Tibial artery (tissue), 4 donors: ENCODE measurements at regions not wholly inside any gene's neighbourhood (a gene's known extent, or its start where the extent isn't known, plus 50 kb on each side); places are given as distances from the start of the nearest gene placed in this dataset.

Experiments
- DNase-seq, 2 donors: peaks; one replicate each; pipeline ENCODE4 v3.0.0-alpha.2; 2019
- H3K27ac ChIP-seq, 2 donors: fragments of 200-600 bp; sonication (generic) in 1 of 2; 1 replicate in 1 of 2; 2 replicates in 1 of 2; pipeline ENCODE4 v1.5.1; 2018 to 2019; ENCODE audit warnings: mild to moderate bottlenecking in 1 of 2
- H3K27me3 ChIP-seq, 2 donors: fragments of 200-600 bp; sonication (generic) in 1 of 2; one replicate each; pipeline versions ENCODE4 v1.5.1 to v1.6.0; 2016 to 2019
- H3K36me3 ChIP-seq, 3 donors: fragments of 200-600 bp; sonication (generic) in 2 of 3; one replicate each; pipeline ENCODE4 v1.5.1; 2016 to 2019; ENCODE audit warnings: mild to moderate bottlenecking in 2 of 3
- H3K4me1 ChIP-seq, 4 donors: fragments of 200-600 bp; sonication (generic) in 2 of 4; 1 replicate in 3 of 4; 2 replicates in 1 of 4; pipeline ENCODE4 v1.5.1; 2016 to 2019
- H3K4me3 ChIP-seq, 2 donors: fragments of 200-600 bp; sonication (generic) in 1 of 2; 1 replicate in 1 of 2; 2 replicates in 1 of 2; pipeline ENCODE4 v1.5.1; 2018 to 2019; ENCODE audit warnings: mild to moderate bottlenecking in 2 of 2
- H3K9me3 ChIP-seq, 3 donors: fragments of 200-600 bp; sonication (generic) in 1 of 3; one replicate each; pipeline ENCODE4 v1.5.1; 2016 to 2019
- intact Hi-C: fragments of 100-400 bp; cut with DNase I; formaldehyde crosslinking; loops from one replicate; pipeline ENCODE4 v1.15.0; 2023; ENCODE audit warnings: low total_unique reads
- TF ChIP-seq, protein P1 (sequence below), 2 experiments: fragments of 200-600 bp in 1 of 2; fragments of 450-650 bp in 1 of 2; IDR thresholded peaks; one replicate each; pipeline ENCODE4 v1.5.1; 2017 to 2019; ENCODE audit warnings: antibody characterized with exemption in 2 of 2, mild to moderate bottlenecking in 1 of 2, moderate library complexity in 1 of 2

DNA sequence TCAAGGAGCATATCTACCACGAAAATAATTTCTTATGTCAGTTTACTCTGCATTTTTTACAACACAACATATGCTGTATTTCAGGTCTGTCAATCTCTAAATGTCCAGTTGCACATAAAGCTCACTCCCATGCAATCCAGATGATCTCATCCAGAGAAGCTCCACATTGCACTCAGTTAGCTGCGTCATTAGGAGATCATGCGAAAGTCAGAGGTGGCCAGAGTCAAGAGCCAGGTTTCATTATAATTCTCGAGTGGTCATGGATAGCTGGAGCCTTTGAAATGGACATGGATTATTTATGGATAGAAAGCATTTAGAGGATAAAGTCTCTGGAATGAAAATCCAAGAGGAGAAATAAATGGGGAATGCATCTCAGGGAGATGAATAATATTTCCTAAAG lies 232.3 kb downstream of the GAS1 start:
- Histone ChIP-seq H3K4me1 (no peaks in the 10 kb centered on the region), H3K4me3 (no peak overlapping the region), H3K36me3 (no peaks in the 10 kb centered on the region), H3K9me3 (no peaks in the 10 kb centered on the region), H3K27me3 (no peaks in the 10 kb centered on the region), H3K27ac (no peak overlapping the region)
- DNase-seq, result no peak
- intact Hi-C loops, result no loop called here
- TF ChIP-seq, protein P1, sequence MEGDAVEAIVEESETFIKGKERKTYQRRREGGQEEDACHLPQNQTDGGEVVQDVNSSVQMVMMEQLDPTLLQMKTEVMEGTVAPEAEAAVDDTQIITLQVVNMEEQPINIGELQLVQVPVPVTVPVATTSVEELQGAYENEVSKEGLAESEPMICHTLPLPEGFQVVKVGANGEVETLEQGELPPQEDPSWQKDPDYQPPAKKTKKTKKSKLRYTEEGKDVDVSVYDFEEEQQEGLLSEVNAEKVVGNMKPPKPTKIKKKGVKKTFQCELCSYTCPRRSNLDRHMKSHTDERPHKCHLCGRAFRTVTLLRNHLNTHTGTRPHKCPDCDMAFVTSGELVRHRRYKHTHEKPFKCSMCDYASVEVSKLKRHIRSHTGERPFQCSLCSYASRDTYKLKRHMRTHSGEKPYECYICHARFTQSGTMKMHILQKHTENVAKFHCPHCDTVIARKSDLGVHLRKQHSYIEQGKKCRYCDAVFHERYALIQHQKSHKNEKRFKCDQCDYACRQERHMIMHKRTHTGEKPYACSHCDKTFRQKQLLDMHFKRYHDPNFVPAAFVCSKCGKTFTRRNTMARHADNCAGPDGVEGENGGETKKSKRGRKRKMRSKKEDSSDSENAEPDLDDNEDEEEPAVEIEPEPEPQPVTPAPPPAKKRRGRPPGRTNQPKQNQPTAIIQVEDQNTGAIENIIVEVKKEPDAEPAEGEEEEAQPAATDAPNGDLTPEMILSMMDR (IDR thresholded peaks at IDR 0.05), result no peak

DNA sequence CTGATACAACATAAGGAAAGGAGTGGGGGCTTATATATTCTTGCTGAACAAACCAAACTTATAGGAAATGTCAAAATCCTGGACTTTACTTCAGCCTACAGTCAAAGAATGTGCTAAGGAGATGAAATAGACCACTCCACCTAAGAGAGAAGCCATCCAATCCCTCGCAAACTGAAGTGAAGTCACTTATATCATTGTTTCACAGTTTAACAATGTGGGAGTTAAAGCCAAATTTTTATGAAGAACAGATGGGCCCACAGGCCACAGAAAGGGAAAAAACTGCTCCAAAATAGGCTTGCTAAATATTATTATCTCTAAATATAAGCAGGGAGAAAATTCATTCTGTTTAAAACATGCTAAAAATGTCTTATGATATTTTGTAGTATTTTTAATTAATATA lies 233.3 kb downstream of the GAS1 start:
- no peaks in the 10 kb centered on the region for H3K4me1 ChIP-seq
- TF ChIP-seq, protein P1 (IDR thresholded peaks at IDR 0.05), result no peak
- DNase-seq, result no peak
- H3K27me3 ChIP-seq, result no peaks in the 10 kb centered on the region
- no peaks in the 10 kb centered on the region for H3K9me3 ChIP-seq
- H3K36me3 ChIP-seq, result no peaks in the 10 kb centered on the region
- intact Hi-C loops, result no loop called here
- no peak overlapping the region for H3K4me3 ChIP-seq
- H3K27ac ChIP-seq, result no peak overlapping the region

DNA sequence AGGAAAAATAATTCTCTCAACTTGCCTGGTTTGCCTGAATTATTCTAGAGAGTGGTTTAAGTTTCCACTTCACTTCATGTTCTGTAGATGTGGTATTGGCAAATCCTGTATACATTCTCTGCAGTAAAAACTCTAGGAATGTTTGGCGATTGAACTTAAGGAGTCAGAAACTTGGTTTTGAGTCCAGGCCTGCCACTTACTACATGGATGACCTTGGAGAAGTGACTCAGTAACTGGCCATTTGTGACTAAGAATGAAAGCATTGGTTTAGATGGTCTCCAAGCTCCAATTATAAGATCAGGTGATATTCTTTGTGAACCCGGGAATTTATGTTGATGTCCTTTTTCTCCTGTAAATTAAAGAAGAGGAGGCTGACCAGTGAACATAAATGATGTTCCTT lies 233.8 kb downstream of the GAS1 start:
- TF ChIP-seq, protein P1 (IDR thresholded peaks at IDR 0.05), result no peak
- Histone ChIP-seq H3K36me3 (no peaks in the 10 kb centered on the region), H3K27me3 (no peaks in the 10 kb centered on the region), H3K4me1 (no peaks in the 10 kb centered on the region), H3K27ac (no peak overlapping the region), H3K4me3 (no peak overlapping the region), H3K9me3 (no peaks in the 10 kb centered on the region)
- no peak for DNase-seq
- intact Hi-C loops, result no loop called here

DNA sequence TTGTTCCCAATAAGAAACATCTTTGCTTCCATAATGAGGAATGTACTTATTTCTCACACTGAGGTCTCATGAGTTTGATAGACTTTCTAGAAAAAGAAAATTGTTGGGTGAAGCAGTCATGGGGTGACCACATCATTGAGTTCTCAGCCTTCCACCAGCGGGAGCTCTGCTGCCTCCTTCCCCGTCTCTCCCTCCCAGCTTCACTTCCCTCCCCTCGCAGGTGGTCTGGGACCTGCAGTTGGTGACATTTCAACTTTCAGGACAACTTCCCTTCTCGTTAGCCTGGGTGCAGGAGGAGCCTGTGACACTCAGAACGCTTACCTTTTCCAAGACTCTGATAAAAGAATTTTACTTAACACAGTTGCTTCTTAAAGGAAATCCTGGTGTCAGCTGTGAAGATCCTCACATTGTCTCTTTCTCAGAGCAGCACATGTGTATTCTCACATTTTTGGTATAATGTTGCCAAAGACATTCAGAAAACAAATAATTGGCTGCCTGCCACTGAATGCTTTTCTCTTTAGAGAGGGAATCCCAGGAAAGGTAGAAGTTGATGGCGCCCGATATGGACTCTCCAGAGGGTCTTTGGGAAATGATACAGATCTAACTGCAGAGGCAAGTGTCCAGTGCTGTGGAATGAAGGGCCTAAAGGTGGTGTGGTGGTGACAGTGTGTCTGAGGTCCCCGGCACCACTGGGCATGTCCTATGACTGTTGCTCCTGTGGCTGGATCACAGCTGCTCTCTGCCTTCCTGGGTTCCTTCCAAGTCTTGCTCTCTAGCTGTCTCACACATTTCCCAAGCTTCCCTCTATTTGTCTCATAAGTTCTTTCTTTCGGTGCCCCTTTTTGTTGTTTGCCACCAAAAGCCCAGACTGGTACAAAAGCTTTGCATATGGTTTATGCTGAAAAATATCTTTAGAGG lies 238.1 kb downstream of the GAS1 start:
- Histone ChIP-seq H3K9me3 (no peaks in the 10 kb centered on the region), H3K4me1 (no peaks in the 10 kb centered on the region), H3K36me3 (no peaks in the 10 kb centered on the region), H3K4me3 (no peak overlapping the region), H3K27me3 (no peaks in the 10 kb centered on the region), H3K27ac (no peak overlapping the region)
- no peak for DNase-seq
- TF ChIP-seq, protein P1 (IDR thresholded peaks at IDR 0.05), result no peak
- intact Hi-C loops, result no loop called here

DNA sequence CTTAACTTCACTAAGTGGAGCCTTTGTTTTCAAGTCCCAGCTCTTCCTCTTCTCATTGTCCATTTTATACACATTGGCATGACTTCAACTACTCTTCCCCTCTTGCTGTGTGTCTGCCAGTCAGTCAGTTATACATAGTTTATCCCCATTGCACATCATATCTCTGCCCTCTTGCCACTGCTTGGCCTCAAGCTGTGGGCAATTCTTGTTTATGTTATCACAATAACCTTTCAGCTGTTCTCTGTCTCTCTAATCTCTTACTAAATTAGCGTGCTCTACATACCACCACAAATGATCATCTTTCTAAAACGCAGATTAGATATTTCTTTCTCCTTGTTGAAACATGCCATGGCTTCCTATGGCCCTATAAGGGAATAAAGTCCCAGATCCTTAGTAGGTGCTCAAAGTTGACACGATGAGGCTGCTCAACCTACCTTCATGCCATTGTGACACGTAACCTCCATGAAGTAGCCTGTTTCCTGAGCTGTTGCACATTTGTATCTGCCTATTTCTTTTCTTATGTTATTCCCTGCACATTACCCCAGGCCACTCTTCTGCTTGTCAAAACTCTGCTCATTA lies 239.3 kb downstream of the GAS1 start:
- TF ChIP-seq, protein P1 (IDR thresholded peaks at IDR 0.05), result no peak

More for the DNA sequence above, 239.3 kb downstream of the GAS1 start:
- Histone ChIP-seq H3K4me3 (no peak overlapping the region), H3K27ac (no peak overlapping the region), H3K27me3 (no peaks in the 10 kb centered on the region), H3K4me1 (no peaks in the 10 kb centered on the region), H3K36me3 (no peaks in the 10 kb centered on the region), H3K9me3 (no peaks in the 10 kb centered on the region)
- DNase-seq, result no peak
- intact Hi-C loops, result no loop called here
